Lung (tissue), 11 donors: ENCODE measurements at regions not wholly inside any gene's neighbourhood (a gene's known extent, or its start where the extent isn't known, plus 50 kb on each side); places are given as distances from the start of the nearest gene placed in this dataset.

ENCODE experiments used
- ATAC-seq: fragments of 200-7000 bp; cut with Tn5 transposase; one replicate; pipeline ENCODE4 v1.9.1; 2020; ENCODE audit warnings: moderate number of reproducible peaks; ENCODE audit not compliant: insufficient read depth, low FRiP score
- DNase-seq, 3 donors: peaks; one replicate each; pipeline ENCODE4 v3.0.0-alpha.2; 2013 to 2017
- H3K27ac ChIP-seq, 2 donors: one replicate each; pipeline ENCODE4 v1.5.1; 2013; ENCODE audit warnings: mild to moderate bottlenecking in 2 of 2, moderate library complexity in 2 of 2, control low read depth in 1 of 2, inconsistent platforms in 1 of 2, low read depth in 1 of 2, low read length in 1 of 2
- H3K27me3 ChIP-seq, 3 donors: one replicate each; pipeline ENCODE4 v1.5.1; 2013; ENCODE audit warnings: low read length in 2 of 3; ENCODE audit not compliant: control insufficient read depth in 3 of 3, insufficient read depth in 3 of 3
- H3K36me3 ChIP-seq, 4 donors: one replicate each; pipeline ENCODE4 v1.5.1; 2013; ENCODE audit warnings: low read length in 4 of 4, mild to moderate bottlenecking in 1 of 4, moderate library complexity in 1 of 4; ENCODE audit not compliant: control insufficient read depth in 4 of 4, insufficient read depth in 4 of 4
- H3K4me1 ChIP-seq, 5 donors: one replicate each; pipeline ENCODE4 v1.5.1; 2013; ENCODE audit warnings: low read length in 5 of 5, mild to moderate bottlenecking in 2 of 5, moderate library complexity in 1 of 5; ENCODE audit not compliant: control insufficient read depth in 5 of 5, insufficient read depth in 5 of 5
- H3K4me3 ChIP-seq: one replicate; pipeline ENCODE4 v1.5.1; 2013; ENCODE audit warnings: mild to moderate bottlenecking, control low read depth, moderate library complexity
- H3K9ac ChIP-seq, 2 donors: one replicate each; pipeline ENCODE4 v1.5.1; 2013; ENCODE audit warnings: low read length in 2 of 2, control low read depth in 1 of 2; ENCODE audit not compliant: insufficient read depth in 1 of 2
- H3K9me3 ChIP-seq, 4 donors: one replicate each; pipeline ENCODE4 v1.5.1; 2013; ENCODE audit warnings: low read length in 3 of 4, mild to moderate bottlenecking in 1 of 4, moderate library complexity in 1 of 4; ENCODE audit not compliant: control insufficient read depth in 4 of 4, insufficient read depth in 3 of 4
- CTCF ChIP-seq: IDR thresholded peaks from 2 replicates; pipeline ENCODE4 v1.5.1; 2012; ENCODE audit warnings: mild to moderate bottlenecking; ENCODE audit errors: control extremely low read depth, extremely low read depth
- WGBS, 2 donors: extraction: QIAGEN DNeasy Blood & Tissue Kit; methylation state at CpG; one replicate each; pipeline ENCODE4 v1.1.7; 2013; 5-methylcytosine and 5-hydroxymethylcytosine counted together
- donor health status: control.
- donor health status: control.
- donor health status: Bipolar disorder and iron deficiency.
- donor health status: healthy.
- donor health status: DM: yes; HTN: yes; CAD: no.

GRCh38 chr15:95895508-95895907 is 435.0 kb upstream of the NR2F2 start:
- H3K27ac ChIP-seq, result no peak overlapping the region
- H3K4me3 ChIP-seq, result no peak overlapping the region
- TF ChIP-seq CTCF, result no peak

GRCh38 chr15:95897651-95898050 is 432.8 kb upstream of the NR2F2 start:
- no peak overlapping the region for H3K9ac ChIP-seq
- H3K27me3 ChIP-seq, result no peaks in the 10 kb centered on the region
- H3K4me3 ChIP-seq, result no peak overlapping the region
- WGBS, 2 donors, result 84 to 85% methylated on average over 2 of the region's 2 CpGs
- peaks cover 0 to 29% (median 2%) of the 10 kb centered on the region in 5 donors for H3K4me1 ChIP-seq
- DNase-seq (no peak), ATAC-seq (no peak)
- TF ChIP-seq CTCF, result no peak
- H3K9me3 ChIP-seq, result no peaks in the 10 kb centered on the region
- no peaks in the 10 kb centered on the region for H3K36me3 ChIP-seq
- H3K27ac ChIP-seq, result no peak overlapping the region

More at GRCh38 chr15:95895508-95895907, 435.0 kb upstream of the NR2F2 start:
- Histone ChIP-seq H3K27me3 (no peaks in the 10 kb centered on the region), H3K36me3 (no peaks in the 10 kb centered on the region), H3K4me1 (peaks cover 0 to 12% (median 0%) of the 10 kb centered on the region in 5 donors), H3K9ac (no peak overlapping the region), H3K9me3 (no peaks in the 10 kb centered on the region)
- ATAC-seq (no peak), DNase-seq (no peak)

- no peak for TF ChIP-seq CTCF
These were observed 431.7 kb upstream of the NR2F2 start for GRCh38 chr15:95898761-95899160.

GRCh38 chr15:95901271-95901670 is 429.2 kb upstream of the NR2F2 start:
- no peak overlapping the region for H3K9ac ChIP-seq
- H3K36me3 ChIP-seq, result no peaks in the 10 kb centered on the region
- no peak for TF ChIP-seq CTCF
- ATAC-seq, result no peak
- H3K27ac ChIP-seq, result no peak overlapping the region
- peak in 2 of 3 donors; percentile 54 to 61 for DNase-seq
- WGBS, 2 donors, result 82 to 85% methylated on average over 6 of the region's 6 CpGs
- H3K9me3 ChIP-seq, result no peaks in the 10 kb centered on the region
- peaks cover 0 to 20% (median 2%) of the 10 kb centered on the region in 5 donors for H3K4me1 ChIP-seq
- H3K27me3 ChIP-seq, result no peaks in the 10 kb centered on the region
- H3K4me3 ChIP-seq, result no peak overlapping the region

More at GRCh38 chr15:95898761-95899160, 431.7 kb upstream of the NR2F2 start:
- Histone ChIP-seq H3K27ac (no peak overlapping the region), H3K4me3 (no peak overlapping the region), H3K4me1 (peaks cover 0 to 32% (median 2%) of the 10 kb centered on the region in 5 donors), H3K9ac (no peak overlapping the region), H3K27me3 (no peaks in the 10 kb centered on the region), H3K9me3 (no peaks in the 10 kb centered on the region), H3K36me3 (no peaks in the 10 kb centered on the region)
- ATAC-seq (no peak), DNase-seq (no peak)
- WGBS, 2 donors, result 96% methylated on average over 1 of the region's 1 CpG
